NCI-H1417 treated with DMSO at 0.1 percent for 48 hours (cell line): ENCODE measurements at regions not wholly inside any gene's neighbourhood (a gene's known extent, or its start where the extent isn't known, plus 50 kb on each side); places are given as distances from the start of the nearest gene placed in this dataset.
"Not testable (repeated sequence)": the region's sequence is repeated elsewhere in the genome, so short reads cannot be mapped to it uniquely, and the experiment has no call there.

Experiments
- DNase-seq: peaks from one replicate; lab custom pipeline; 2025; lab: John Stamatoyannopoulos, UW

DNA sequence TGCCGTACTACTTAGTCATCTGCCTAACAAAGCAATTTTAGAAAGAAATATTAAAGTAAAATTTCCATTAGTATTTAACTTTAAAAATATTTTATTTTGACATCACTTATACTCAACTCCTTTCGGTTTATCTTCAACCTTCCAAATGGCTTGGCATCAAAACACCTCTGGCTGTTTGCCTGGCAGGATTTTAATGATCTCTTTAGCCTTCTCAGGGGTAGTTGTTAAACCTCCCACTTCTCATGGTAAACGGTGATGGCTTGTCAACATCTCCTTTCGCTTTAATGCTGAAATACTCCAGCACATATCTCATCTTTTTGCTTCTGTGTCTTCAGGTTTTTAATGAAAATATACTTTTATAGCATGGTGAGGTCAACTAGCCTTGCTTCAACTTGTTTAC is 747.1 kb downstream of the CETN3 start:
- DNase-seq, result no peak

DNA sequence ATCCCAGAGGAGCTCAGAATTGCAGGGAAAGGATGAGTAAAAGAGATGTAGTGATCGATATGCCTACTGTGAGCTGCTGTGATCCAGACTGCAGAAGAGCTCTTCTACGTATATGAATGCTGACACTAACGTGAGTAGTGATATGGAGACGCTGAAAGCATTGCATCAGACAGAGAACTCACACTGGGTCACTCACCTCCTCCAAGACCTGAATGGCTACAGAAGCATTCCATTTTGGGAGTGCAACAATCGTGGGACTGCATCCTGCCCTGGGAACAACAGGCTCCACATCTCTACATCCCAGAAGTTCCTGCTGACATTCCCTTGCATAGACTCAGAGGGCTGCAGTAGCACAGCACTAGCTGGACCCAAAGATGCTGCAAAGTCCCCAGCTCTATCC is 755.9 kb upstream of the MEF2C start:
- no peak for DNase-seq

DNA sequence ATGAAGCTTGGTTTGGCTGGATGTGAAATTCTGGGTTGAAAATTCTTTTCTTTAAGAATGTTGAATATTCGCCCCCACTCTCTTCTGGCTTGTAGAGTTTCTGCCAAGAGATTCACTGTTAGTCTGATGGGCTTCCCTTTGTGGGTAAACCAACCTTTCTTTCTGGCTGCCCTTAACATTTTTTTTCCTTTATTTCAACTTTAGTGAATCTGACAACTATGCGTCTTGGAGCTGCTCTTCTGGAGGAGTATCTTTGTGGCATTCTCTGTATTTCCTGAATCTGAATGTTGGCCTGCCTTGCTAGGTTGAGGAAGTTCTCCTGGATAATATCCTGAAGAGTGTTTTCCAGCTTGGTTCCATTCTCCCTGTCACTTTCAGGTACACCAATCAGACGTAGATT is 751.2 kb upstream of the MEF2C start:
- not testable (repeated sequence) for DNase-seq

DNA sequence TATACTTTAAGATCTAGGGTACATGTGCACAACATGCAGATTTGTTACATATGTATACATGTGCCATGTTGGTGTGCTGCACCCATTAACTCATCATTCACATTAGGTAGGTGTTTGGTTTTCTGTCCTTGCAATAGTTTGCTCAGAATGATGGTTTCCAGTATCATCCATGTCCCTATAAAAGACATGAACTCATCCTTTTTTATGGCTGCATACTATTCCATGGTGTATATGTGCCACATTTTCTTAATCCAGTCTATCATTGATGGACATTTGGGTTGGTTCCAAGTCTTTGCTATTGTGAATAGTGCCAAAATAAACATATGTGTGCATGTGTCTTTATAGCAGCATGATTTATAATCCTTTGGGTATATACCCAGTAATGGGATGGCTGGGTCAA is 747.1 kb upstream of the MEF2C start:
- DNase-seq, result not testable (repeated sequence)

DNA sequence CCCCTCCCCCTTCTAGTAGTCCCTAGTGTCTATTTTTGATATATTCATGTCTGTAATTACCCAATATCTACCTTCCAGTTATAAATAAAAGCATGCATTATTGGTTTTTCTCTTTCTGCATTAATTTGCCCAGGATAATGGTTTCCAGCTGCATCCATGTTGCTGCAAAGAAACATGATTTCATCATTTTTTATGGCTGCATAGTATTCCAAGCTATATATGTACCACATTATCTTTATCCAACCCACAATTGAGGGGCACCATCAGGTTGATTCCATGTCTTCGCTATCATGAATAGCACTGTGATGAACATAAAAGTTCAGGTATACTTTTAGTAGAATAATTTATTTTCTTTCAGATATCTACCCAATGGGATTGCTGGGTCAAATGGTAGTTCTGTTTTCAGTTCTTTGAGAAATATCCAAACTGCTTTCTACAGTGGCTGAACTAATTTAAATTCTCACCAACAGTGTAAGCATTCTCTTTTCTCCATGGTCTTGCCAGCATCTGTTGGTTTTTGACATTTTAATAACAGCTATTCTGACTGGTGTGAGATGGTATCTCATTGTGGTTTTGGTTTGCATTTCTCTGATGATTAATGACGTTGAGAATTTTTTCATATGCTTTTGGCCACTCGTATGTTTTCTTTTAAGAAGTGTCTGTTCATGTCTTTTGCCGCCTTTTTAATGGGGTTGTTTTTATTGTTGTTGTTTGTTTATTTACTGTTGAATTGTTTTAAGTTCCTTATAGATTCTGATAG is 746.1 kb upstream of the MEF2C start:
- DNase-seq, result no peak

DNA sequence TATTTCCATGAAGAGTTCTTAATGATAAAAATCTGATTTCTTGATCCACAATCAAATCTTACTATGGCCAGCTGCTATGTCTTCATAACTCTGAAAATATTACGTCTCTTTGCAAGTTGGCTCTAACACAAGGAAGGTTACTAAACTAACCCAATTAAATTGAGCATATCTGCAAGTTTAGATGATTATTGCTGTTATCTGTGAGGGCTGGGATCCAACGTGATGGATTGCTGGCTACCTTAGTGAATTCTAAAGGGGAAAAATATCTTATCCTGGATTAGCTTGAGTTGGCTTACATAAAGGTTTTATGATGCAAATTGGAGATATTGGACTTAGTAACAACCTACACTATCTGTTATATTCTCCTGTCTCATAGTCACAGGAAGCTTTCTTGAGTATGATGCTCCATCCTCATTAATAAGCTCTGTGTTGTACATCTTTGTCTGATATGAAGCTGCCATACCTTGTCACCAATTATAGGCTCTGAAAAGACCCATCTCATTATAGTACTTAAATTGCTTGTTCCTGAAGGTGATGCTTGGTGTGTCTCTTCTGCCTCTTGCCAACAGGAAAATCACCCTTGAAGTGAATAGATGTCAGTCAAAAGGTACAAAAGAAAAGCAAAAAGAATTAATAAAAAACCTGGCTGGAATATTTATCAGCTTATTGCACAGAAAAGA is 733.0 kb upstream of the MEF2C start:
- no peak for DNase-seq

DNA sequence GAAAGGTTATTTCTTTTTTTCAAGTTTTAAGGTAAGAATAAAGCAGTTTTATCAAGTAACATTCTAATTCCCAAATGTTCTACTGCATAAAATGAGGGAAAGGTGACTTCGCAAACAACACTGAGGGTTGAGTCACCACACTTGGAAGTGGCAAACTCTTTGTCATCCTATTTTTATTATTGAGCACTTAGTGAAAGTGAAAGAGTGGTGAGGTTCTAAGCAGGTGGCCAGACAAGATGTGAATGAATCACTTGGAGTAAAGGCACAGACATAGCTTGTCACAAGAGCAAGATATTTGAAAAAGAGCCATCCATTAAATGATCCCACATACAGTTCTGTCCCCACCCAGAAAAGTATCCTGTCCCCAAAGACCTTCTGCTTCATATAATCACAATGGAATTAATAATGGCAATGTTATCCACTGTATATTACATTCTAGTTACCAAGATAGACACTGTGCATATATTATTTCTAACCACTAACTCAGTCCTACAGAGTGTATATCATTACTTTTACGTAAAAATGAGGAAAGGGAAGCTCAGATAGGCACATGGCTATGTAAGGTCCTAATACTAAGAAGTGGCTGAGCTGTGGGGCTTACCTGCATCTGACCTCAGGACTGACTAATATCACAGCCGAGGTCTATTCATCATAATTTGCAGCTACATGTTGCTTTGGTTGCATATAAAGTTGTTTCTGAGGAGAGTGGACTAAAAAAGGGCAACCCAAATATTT is 730.4 kb upstream of the MEF2C start:
- DNase-seq, result no peak

DNA sequence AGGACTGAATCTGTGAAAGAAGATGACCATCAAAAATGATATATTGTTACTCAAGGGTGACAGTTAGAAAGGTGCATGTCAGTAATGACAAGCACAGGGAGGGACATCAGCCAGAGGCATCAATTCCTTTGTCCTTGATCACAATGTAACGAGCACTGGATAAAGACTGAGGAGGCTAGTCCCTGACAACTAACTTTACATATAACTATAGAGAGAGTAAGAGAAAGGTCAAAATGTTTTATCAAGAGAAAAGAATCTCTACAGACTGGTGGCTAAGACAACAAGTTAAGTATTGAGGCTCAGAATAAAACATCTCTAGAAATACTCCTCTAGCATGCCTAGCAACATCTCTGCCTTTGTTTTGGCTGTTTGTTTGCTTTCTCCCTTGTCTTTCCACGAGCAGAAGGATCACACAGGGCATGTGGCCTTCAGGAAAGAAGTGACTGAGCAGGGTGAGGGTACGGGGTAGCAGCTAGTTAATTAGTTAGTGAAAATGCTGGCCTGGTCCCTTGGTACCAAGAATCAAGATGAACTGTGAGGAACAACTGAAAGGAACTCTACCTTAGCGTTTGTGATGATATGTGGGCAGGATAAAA is 724.1 kb upstream of the MEF2C start:
- DNase-seq, result no peak

DNA sequence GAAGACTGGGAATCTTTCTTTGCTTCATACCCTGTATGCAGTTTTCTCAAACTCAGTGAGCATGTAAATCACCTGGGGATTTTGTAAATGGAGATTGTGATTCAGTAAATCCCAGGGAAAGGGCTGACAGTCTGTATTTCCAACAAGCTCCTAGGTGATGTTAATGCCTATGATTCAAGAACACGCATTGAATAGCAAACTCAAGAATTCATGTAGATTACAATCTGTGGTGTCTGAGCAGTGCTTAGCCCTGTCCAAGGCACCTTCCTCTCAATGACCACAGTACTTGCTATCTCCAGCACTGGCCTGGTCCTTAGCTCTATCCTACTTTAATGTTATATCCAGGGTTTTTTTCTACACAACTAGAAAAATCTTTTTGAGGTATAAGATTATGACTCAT is 721.4 kb upstream of the MEF2C start:
- no peak for DNase-seq

DNA sequence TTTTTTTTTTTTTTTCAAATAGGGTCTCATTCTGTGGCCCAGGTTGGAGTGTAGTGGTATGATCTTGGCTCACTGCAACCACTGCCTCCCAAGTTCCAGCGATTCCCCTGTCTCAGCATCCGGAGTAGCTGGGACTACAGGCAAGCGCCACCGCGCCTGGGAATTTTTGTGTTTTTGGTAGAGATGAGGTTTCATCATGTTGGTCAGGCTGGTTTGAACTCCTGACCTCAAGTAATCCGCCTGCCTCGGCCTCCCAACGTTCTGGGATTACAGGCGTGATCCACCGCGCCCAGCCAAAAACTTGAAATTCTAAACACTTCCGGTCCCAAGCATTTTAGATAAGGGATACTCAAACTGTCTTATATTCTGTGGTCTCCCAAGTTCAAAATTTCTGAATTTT is 718.9 kb upstream of the MEF2C start:
- no peak for DNase-seq

DNA sequence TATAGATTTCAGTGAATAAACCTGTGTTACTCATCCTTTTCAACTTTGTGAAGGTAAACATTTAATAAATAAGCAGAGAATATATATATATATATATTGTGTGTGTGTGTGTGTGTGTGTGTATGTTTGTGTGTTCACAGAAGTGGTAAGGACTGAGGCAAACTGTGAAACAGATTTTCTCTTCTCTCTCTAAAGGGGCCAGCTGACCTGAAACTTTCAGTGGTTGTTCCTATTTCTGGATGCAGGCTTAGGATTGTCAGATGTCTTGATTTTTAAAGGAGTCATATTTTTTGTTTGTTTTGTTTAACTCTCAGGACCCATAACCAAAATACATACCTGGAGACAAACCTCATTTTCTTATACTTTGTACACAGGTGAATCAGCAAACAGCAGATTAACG is 714.9 kb upstream of the MEF2C start:
- DNase-seq, result no peak

DNA sequence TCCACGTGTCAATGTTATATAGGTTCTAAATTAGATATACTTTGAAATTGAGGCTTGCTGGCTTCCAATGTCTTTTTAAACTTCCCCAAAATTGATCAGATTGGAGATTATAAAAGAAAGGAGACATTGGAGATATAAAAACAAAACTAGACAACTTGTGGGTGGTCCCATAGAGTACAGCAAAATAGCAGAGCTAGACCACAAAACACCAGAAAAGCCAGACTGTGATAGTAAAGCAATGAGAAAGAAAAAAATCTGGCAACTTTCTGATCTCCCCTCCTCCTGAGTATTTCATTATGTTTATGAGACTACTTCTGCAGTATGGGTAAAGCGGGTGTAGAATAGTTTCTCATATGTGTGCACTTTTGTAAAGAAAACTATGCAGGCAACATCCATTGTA is 713.8 kb upstream of the MEF2C start:
- no peak for DNase-seq

DNA sequence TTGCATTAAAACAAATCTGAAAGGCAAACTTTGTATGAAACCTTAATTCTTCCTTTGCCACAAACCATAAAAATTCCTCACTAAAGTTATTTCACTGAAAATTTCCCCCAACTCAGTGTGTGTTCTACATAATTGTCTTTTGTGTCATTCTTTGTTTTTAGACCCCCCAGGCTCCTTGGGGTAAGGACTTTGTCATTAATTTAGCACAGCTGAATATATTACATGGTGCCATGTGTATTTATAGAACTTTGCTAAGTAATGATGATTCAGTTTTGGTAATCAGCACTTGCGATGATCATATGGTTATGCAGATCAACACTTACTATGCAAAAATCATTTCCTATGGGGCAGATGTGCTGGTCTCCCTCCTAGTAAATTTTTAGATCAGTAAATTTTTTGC is 712.1 kb upstream of the MEF2C start:
- DNase-seq, result no peak

DNA sequence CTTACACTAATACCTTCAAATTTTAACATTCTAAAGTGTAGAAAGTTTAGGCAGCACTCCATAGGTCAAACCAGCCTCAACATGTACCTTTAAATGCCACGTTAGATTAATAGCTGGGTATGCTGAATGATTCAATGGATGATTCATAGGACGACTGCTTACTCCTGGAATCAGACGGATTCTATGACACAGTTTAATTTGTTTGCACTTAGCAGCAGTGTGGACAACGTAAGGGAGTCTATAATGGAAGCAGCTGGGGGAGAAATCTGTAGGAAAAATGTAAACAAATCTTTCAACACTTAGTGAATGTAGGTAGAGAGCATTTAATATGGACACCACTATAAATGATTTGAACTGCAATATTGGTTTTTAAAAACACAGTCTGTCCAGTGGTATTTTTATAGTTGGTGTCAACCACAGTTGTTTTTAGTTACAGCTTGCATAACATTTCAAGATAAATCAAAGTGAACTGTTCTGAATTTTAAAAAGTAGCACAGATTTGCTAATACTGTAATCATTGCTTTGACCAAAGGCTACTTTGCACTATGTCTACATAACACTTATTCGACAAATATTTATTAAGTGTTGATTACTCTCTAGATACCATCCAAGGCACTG is 701.5 kb upstream of the MEF2C start:
- peak; percentile 7 for DNase-seq

DNA sequence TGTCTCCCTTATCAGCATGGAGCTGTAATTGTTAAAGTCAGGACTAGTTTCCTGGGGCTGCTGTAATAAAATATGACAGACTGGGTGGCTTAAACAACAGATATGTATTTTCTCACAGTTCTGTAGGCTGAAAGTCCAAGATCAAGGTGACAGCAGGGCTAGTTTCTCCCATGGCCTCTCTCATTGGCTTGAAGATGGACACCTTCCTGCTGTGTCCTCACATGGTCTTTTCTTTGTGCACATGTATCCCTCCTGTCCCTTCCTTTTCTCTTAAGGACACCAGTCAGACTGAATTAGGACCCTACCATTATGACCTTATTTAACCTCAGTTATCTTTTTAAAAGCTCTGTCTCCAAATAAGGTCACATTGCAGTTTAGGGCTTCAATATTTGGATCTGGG is 700.5 kb upstream of the MEF2C start:
- no peak for DNase-seq

DNA sequence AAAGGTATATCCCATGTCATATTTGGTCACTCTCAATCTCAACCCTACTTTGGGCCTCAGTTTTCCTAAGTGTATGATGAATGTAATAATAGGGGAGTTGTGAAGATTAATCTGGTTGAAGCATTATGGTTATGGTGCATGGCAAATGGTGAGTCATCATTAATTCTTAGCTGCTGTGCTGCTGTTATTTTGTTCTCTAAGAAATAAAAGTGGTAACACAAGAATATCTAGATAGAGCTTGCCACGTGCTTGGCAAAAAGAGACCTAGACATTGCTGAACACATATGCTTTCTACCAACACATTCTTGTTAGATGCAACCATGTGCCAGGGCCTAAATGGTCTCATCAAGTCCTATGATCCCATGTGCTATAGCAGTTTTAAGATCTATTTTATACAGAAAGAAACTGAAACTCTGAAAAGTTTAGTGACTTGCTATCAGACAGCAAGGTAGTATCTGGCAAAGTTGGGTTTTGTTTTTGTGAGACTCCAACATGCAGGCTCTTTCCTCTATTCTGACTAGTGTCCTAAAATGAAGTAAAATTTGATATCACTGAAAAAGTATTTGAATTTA is 699.9 kb upstream of the MEF2C start:
- no peak for DNase-seq

DNA sequence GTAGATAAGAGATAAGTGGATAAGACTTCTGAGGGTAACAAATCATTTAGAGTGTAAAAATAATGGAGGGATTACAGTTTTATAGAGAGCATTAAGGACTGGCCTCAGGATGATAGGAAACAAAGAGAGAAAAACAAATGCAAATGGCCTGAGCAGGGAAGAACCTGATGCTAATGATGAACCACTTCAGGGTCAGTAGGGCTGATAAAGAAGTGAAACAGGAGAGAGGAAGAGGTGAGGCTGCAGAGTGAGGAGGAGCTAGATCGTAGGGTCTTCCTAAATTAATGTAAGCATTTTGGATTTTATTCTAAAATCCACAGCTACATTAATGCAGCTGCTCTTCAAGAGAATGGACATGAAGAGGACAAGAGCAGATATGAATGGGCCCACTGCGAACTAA is 698.0 kb upstream of the MEF2C start:
- no peak for DNase-seq

DNA sequence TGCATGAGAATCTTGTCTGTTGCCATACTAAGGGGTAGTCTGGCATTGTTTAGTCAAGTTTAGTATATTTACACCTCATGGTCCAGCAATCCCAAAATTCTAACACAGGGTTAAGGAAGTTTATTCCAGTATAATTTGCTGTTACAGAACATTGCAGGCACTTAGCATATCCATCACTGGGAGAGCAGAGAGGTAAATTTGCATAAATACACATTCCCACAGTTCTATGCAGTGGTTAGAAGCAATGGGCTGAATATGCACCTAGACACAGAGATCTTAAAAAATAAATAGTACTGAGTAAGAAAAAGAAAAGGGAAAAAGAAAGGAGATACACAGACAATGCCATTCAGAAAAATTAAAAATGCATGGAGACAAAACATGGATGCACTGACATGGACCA is 692.3 kb upstream of the MEF2C start:
- DNase-seq, result no peak

DNA sequence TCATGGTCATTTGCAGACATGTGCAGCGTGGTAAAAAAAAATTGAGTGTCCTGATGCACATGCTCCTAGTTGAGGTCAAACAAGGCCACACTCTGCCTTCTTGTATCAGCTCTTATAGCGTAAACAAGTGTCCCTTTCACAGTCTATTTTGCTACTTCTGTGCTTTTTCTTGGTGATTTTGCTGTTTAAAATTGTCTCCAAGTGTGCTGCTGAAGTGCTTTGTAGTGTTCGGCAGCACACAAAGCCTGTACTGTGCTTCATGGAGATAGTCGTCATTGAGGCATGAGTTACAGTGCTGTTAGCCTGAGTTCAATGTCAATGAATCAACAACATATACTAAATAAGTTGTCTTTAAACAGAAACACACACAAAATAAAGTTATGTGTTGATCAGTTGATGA is 690.4 kb upstream of the MEF2C start:
- DNase-seq, result no peak

DNA sequence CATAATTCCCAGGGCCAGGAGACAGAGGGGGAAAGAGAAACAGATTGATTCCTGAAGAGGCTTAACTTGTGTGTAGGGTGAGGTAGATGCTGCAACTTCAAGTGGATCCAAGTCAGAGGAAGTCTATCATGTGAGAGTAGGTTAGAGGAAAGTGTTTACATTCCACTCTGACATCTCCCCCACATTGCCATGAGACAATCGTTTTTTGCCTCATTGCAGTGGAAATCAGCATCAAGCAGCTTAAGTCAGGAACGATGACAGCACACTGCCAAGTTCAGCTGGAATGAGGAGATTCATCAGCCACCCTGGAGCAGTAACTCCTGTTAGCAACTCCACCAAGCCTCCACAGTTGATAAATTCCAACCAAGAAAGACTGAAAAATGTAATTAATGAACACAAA is 689.7 kb upstream of the MEF2C start:
- no peak for DNase-seq

DNA sequence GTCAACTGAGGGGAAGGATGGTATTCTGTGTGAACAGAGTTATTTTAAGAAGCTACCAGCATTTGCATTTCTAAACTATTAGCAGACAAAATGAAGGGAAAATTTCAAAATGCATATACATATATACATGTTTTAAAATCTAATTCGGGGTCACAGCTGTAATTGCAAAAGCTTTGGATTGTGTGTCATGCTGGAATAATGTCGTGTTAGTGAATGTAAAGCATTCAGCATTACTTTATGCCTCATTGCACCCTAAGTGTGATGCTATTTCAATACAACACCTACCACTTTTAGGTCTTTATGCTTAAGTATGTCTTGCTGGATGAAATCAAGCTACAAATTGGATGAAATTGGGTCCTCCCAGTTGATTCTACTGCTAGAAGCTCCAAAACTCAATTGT is 687.6 kb upstream of the MEF2C start:
- DNase-seq, result no peak

DNA sequence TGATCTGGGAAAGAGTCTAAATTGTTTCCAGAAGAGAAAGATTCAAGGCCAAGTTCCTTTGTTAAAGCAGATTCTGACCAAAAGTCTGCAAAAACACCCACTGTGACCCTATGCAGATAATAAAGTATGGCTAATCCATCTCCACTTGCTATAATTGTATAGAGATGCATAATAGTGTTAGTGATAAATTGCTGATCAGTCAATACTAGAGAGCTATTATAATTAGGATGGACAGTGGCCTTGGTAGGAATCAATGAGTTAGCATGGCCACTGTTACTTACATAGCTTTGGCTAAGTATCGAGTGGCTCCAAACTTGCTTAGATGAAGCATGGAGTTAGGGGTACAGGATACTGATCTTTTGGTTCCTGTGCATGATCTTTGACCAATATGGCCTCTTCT is 683.4 kb upstream of the MEF2C start:
- no peak for DNase-seq
